ENCODE measurements at regions not wholly inside any gene's neighbourhood (a gene's known extent, or its start where the extent isn't known, plus 50 kb on each side); places are given as distances from the start of the nearest gene placed in this dataset.
A peak's percentile ranks its signal among the peaks of the same experiment; 100 is the strongest.
"Not testable (repeated sequence)": the region's sequence is repeated elsewhere in the genome, so short reads cannot be mapped to it uniquely, and the experiment has no call there.

DNA sequence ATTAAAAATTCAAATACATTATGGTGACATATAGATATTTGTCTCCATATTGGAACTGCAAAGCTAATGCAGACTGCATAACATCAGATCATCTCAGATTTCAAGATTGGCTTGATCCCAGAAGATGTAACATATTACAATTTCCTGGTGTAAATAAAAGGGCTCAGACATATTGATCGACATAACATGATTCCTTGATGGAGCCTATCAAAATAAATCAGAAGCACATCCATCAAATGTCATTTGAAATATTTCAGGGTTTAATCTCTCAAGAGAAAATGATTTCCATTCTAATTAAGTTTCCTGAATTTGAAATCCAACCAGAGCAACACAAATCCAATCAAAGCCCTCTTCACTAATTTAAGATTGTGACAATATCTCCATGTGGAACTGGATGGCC, 75.1 kb upstream of the UNC13C start:
- no peak overlapping the region for H3K4me3 Mint-ChIP-seq

DNA sequence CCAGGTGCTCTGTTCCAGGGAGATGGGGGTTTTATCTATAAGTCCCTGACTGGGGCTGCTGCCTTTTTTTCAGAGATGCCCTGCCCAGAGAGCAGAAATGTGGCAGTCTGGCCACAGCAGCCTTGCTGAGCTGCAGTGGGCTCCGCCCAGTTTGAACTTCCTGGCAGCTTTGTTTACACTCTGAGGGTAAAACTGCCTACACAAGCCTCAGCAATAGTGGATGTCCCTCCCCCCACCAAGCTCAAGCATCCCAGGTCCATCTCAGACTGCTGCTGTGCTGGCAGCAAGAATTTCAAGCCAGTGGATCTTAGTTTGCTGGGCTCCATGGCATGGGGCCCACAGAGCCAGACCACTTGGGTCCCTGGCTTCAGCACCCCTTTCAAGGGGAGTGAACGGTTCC, 84.8 kb upstream of the UNC13C start:
- not testable (repeated sequence) for H3K4me3 Mint-ChIP-seq; DNase-seq (ENCODE audit: low read depth, low spot score); H3K4me1 Mint-ChIP-seq; H3K36me3 Mint-ChIP-seq (ENCODE audit: low read depth); H3K9me3 Mint-ChIP-seq; H3K27ac Mint-ChIP-seq (ENCODE audit: unreplicated experiment); H3K27me3 Mint-ChIP-seq (ENCODE audit: low read depth)

More for the DNA sequence above, 75.1 kb upstream of the UNC13C start:
- no peak for DNase-seq (ENCODE audit: low read depth, low spot score)
- H3K27ac Mint-ChIP-seq (ENCODE audit: unreplicated experiment) = no peak overlapping the region
- peaks cover 5% of the 10 kb centered on the region for H3K9me3 Mint-ChIP-seq
- H3K36me3 Mint-ChIP-seq (ENCODE audit: low read depth) = no peaks in the 10 kb centered on the region
- H3K27me3 Mint-ChIP-seq (ENCODE audit: low read depth) = peaks cover 18% of the 10 kb centered on the region
- no peaks in the 10 kb centered on the region for H3K4me1 Mint-ChIP-seq
- TF ChIP-seq, protein P1, sequence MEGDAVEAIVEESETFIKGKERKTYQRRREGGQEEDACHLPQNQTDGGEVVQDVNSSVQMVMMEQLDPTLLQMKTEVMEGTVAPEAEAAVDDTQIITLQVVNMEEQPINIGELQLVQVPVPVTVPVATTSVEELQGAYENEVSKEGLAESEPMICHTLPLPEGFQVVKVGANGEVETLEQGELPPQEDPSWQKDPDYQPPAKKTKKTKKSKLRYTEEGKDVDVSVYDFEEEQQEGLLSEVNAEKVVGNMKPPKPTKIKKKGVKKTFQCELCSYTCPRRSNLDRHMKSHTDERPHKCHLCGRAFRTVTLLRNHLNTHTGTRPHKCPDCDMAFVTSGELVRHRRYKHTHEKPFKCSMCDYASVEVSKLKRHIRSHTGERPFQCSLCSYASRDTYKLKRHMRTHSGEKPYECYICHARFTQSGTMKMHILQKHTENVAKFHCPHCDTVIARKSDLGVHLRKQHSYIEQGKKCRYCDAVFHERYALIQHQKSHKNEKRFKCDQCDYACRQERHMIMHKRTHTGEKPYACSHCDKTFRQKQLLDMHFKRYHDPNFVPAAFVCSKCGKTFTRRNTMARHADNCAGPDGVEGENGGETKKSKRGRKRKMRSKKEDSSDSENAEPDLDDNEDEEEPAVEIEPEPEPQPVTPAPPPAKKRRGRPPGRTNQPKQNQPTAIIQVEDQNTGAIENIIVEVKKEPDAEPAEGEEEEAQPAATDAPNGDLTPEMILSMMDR (conservative IDR thresholded peaks at IDR 0.05) = no peak

- not testable (repeated sequence) for H3K27me3 Mint-ChIP-seq (ENCODE audit: low read depth); H3K27ac Mint-ChIP-seq (ENCODE audit: unreplicated experiment); H3K9me3 Mint-ChIP-seq; H3K4me1 Mint-ChIP-seq; H3K36me3 Mint-ChIP-seq (ENCODE audit: low read depth); H3K4me3 Mint-ChIP-seq; DNase-seq (ENCODE audit: low read depth, low spot score)
- TF ChIP-seq, protein P1 (conservative IDR thresholded peaks at IDR 0.05) = peak; percentile 49
These were observed 86.4 kb upstream of the UNC13C start for GRCh38 chr15:53891862-53892261.

GRCh38 chr15:53884441-53884840, 93.8 kb upstream of the UNC13C start:
- Mint-ChIP-seq H3K27ac (ENCODE audit: unreplicated experiment) (no peak overlapping the region), H3K4me1 (peaks cover 9% of the 10 kb centered on the region), H3K27me3 (ENCODE audit: low read depth) (peaks cover 3% of the 10 kb centered on the region), H3K36me3 (ENCODE audit: low read depth) (no peaks in the 10 kb centered on the region), H3K9me3 (peaks cover 3% of the 10 kb centered on the region), H3K4me3 (no peak overlapping the region)
- no peak for DNase-seq (ENCODE audit: low read depth, low spot score)
- TF ChIP-seq, protein P1 (conservative IDR thresholded peaks at IDR 0.05) = no peak

DNA sequence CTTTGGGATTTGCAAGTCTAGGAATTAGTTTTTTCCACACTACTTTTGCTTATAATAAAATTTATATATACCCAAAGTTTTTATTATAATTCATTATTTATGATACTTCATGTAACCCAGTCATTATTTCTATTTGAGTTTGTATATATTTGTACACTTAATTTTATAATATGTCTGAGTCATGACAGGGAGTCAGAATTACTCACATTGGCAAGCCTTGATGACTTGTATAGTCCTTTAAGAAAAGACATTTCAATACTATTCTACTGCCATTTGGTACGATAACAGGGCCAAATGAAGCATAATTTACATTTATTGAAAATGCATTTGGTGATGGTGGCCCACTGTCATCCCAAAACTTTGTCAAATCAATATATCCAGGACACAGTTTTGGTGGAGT, 95.9 kb upstream of the UNC13C start:
- Mint-ChIP-seq H3K4me3 (no peak overlapping the region), H3K27me3 (ENCODE audit: low read depth) (peaks cover 3% of the 10 kb centered on the region), H3K9me3 (no peaks in the 10 kb centered on the region), H3K36me3 (ENCODE audit: low read depth) (no peaks in the 10 kb centered on the region), H3K4me1 (peaks cover 9% of the 10 kb centered on the region), H3K27ac (ENCODE audit: unreplicated experiment) (no peak overlapping the region)
- TF ChIP-seq, protein P1 (conservative IDR thresholded peaks at IDR 0.05) = no peak
- no peak for DNase-seq (ENCODE audit: low read depth, low spot score)

DNA sequence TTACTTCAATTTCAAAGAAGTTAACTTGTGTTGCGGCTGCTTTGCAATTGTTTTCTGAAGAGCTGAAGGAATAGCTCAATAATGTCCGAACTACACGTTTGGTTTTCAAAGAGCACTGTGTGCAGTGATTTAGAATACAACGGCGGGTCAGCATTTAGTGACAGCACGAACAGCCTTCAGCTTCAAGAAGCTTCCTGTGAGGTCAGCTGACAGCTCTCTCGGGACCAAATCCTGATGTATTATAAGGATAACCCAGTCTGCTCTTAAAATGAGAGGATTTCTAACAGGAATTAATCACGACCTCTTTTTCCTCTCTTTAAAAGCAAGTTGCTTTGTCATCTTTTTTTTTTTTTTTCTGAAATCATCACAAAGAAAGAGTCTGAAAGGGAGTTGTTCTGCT, 97.9 kb upstream of the UNC13C start:
- DNase-seq (ENCODE audit: low read depth, low spot score) = no peak
- Mint-ChIP-seq H3K9me3 (no peaks in the 10 kb centered on the region), H3K27ac (ENCODE audit: unreplicated experiment) (peak overlapping the region; percentile 24), H3K4me1 (peaks cover 9% of the 10 kb centered on the region), H3K27me3 (ENCODE audit: low read depth) (no peaks in the 10 kb centered on the region), H3K36me3 (ENCODE audit: low read depth) (no peaks in the 10 kb centered on the region), H3K4me3 (no peak overlapping the region)
- TF ChIP-seq, protein P1 (conservative IDR thresholded peaks at IDR 0.05) = no peak
